ENCODE measurements at regions not wholly inside any gene's neighbourhood (a gene's known extent, or its start where the extent isn't known, plus 50 kb on each side); places are given as distances from the start of the nearest gene placed in this dataset.

- TF ChIP-seq ZNF331 (CRISPR knock-in tag; IDR thresholded peaks at IDR 0.05; ENCODE audit: low read depth), result no peak
- TF ChIP-seq CTCF (conservative IDR thresholded peaks at IDR 0.05; ENCODE audit: low read depth in 2 of 2), result no peak
- TF ChIP-seq CREB1 (CRISPR knock-in tag; IDR thresholded peaks at IDR 0.05; ENCODE audit: low read depth), result no peak
- no peak for TF ChIP-seq EZH2 (IDR thresholded peaks at IDR 0.05; ENCODE audit: low read depth, unreplicated experiment)
- TF ChIP-seq ZNF114 (CRISPR knock-in tag; IDR thresholded peaks at IDR 0.05), result no peak
- TF ChIP-seq, protein P1, sequence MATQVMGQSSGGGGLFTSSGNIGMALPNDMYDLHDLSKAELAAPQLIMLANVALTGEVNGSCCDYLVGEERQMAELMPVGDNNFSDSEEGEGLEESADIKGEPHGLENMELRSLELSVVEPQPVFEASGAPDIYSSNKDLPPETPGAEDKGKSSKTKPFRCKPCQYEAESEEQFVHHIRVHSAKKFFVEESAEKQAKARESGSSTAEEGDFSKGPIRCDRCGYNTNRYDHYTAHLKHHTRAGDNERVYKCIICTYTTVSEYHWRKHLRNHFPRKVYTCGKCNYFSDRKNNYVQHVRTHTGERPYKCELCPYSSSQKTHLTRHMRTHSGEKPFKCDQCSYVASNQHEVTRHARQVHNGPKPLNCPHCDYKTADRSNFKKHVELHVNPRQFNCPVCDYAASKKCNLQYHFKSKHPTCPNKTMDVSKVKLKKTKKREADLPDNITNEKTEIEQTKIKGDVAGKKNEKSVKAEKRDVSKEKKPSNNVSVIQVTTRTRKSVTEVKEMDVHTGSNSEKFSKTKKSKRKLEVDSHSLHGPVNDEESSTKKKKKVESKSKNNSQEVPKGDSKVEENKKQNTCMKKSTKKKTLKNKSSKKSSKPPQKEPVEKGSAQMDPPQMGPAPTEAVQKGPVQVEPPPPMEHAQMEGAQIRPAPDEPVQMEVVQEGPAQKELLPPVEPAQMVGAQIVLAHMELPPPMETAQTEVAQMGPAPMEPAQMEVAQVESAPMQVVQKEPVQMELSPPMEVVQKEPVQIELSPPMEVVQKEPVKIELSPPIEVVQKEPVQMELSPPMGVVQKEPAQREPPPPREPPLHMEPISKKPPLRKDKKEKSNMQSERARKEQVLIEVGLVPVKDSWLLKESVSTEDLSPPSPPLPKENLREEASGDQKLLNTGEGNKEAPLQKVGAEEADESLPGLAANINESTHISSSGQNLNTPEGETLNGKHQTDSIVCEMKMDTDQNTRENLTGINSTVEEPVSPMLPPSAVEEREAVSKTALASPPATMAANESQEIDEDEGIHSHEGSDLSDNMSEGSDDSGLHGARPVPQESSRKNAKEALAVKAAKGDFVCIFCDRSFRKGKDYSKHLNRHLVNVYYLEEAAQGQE (IDR thresholded peaks at IDR 0.05; ENCODE audit: unreplicated experiment), result no peak
Measured at GRCh38 chr1:189550498-189550897, 927.2 kb downstream of the BRINP3 start (continued).

DNA sequence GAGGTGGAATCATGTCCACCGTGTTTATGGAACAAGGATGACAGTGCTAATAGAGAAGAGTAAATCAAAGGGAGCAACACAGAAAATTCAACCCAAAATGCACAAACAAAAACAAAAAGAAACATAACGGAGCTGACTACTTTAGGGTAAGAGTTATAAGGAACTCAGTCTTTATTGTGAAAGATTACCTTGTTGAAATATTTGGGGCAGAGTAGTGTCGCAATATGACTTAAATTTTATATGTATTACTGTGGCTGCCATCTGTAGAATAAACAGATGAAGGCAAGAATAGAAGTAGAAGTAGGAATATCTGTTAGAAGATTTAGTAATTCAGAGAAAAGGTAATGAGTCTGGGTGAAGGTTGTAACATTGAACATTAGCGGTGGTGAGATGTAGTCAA, 913.9 kb downstream of the BRINP3 start:
- ATAC-seq (no peak), DNase-seq (ENCODE audit: low spot score) (no peak)
- no peak overlapping the region for H2AFZ ChIP-seq

More for the DNA sequence above, 913.9 kb downstream of the BRINP3 start:
- Mint-ChIP-seq H3K36me3 (ENCODE audit: low read depth) (peaks cover 2% of the 10 kb centered on the region; the same call in 1 of the 3 replicates), H3K27me3 (ENCODE audit: insufficient read depth, low read depth, poor library complexity) (no peaks in the 10 kb centered on the region), H3K27ac (no peak overlapping the region), H3K4me1 (no peaks in the 10 kb centered on the region), H3K4me3 (no peak overlapping the region), H3K9me3 (peaks cover 4% of the 10 kb centered on the region; the same call in 1 of the 3 replicates)
- no peaks in the 10 kb centered on the region for H3K27me3 ChIP-seq (ENCODE audit: insufficient read depth)
- H3K79me2 ChIP-seq (replicated peaks; ENCODE audit: insufficient read depth), result no peaks in the 10 kb centered on the region
- no peaks in the 10 kb centered on the region for H3K4me1 ChIP-seq (ENCODE audit: insufficient read depth)
- H4K20me1 ChIP-seq (replicated peaks; ENCODE audit: insufficient read depth), result no peaks in the 10 kb centered on the region
- no peak overlapping the region for H3K27ac ChIP-seq (ENCODE audit: low read depth)
- no peaks in the 10 kb centered on the region for H3K36me3 ChIP-seq (ENCODE audit: insufficient read depth)
- no peaks in the 10 kb centered on the region for H3F3A ChIP-seq (replicated peaks; ENCODE audit: low read depth)
- no peak overlapping the region for H3K4me3 ChIP-seq
- TF ChIP-seq ZNF114 (CRISPR knock-in tag; IDR thresholded peaks at IDR 0.05), result no peak
- TF ChIP-seq EZH2 (IDR thresholded peaks at IDR 0.05; ENCODE audit: low read depth, unreplicated experiment), result no peak
- no peak for TF ChIP-seq ZNF331 (CRISPR knock-in tag; IDR thresholded peaks at IDR 0.05; ENCODE audit: low read depth)
- no peak for TF ChIP-seq CTCF (conservative IDR thresholded peaks at IDR 0.05; ENCODE audit: low read depth in 2 of 2)
- TF ChIP-seq, protein P1 (IDR thresholded peaks at IDR 0.05; ENCODE audit: unreplicated experiment), result no peak
- TF ChIP-seq POLR2AphosphoS5 (IDR thresholded peaks at IDR 0.05; ENCODE audit: low read depth), result no peak
- no peak for TF ChIP-seq STAT1 (IDR thresholded peaks at IDR 0.05; ENCODE audit: unreplicated experiment)
- H3K4me2 ChIP-seq, result no peak overlapping the region
- no peaks in the 10 kb centered on the region for H3K9me2 ChIP-seq (ENCODE audit: insufficient read depth)

Measured in GM23338 (cell line).